Hepatocyte (in vitro differentiated cells): ENCODE measurements at regions not wholly inside any gene's neighbourhood (a gene's known extent, or its start where the extent isn't known, plus 50 kb on each side); places are given as distances from the start of the nearest gene placed in this dataset.
"Not testable (repeated sequence)": the region's sequence is repeated elsewhere in the genome, so short reads cannot be mapped to it uniquely, and the experiment has no call there.

ENCODE experiments used
- CTCF ChIP-seq: fragments of 200-600 bp; sonication (generic); IDR thresholded peaks from 2 replicates; pipeline ENCODE4 v1.5.1; 2016; ENCODE audit warnings: antibody characterized with exemption, mild to moderate bottlenecking; ENCODE audit not compliant: poor library complexity
- EZH2 ChIP-seq: fragments of 200-600 bp; sonication (generic); IDR thresholded peaks from 2 replicates; pipeline ENCODE4 v1.6.1; 2016; ENCODE audit warnings: antibody characterized with exemption, mild to moderate bottlenecking, borderline replicate concordance
- EZH2phosphoT487 ChIP-seq: fragments of 200-600 bp; sonication (generic); IDR thresholded peaks from one replicate; pipeline ENCODE4 v1.6.1; 2018; ENCODE audit warnings: antibody characterized with exemption, mild to moderate bottlenecking, low read depth, moderate library complexity; ENCODE audit not compliant: unreplicated experiment, severe bottlenecking

GRCh38 chr12:13841-14240, 52.7 kb upstream of the IQSEC3 start:
- not testable (repeated sequence) for TF ChIP-seq CTCF, EZH2, EZH2phosphoT487
